ENCODE measurements at regions not wholly inside any gene's neighbourhood (a gene's known extent, or its start where the extent isn't known, plus 50 kb on each side); places are given as distances from the start of the nearest gene placed in this dataset.
"Not testable (repeated sequence)": the region's sequence is repeated elsewhere in the genome, so short reads cannot be mapped to it uniquely, and the experiment has no call there.

DNA sequence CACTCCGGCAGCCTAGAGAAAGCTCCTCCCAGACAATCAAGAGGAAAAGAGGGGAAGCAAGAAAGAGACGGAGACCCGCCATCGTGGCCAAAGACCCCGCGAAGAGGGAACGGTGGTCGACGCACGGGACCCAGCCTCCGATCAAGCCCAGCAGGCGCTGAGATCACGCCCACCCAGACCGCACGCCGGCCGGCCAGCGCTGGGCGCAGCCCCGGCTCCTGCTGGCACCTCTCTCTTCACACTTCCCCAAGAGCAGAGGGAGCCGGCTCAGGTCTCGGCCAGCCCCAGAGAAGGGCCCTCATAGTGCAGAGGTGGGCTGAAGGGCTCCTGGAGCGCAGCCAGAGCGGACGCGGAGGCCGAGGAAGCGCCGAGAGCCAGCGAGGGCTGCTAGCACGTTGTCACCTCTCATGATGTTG is 918.4 kb upstream of the ADAMTS5 start:
- Histone ChIP-seq H3K27ac (no peak overlapping the region), H3K27me3 (no peaks in the 10 kb centered on the region), H3K4me1 (no peaks in the 10 kb centered on the region), H3K9me3 (peaks cover 0 to 7% of the 10 kb centered on the region in 2 donors), H3K36me3 (no peaks in the 10 kb centered on the region), H3K4me3 (no peak overlapping the region)
- no peak for ATAC-seq
- TF ChIP-seq, protein P1, sequence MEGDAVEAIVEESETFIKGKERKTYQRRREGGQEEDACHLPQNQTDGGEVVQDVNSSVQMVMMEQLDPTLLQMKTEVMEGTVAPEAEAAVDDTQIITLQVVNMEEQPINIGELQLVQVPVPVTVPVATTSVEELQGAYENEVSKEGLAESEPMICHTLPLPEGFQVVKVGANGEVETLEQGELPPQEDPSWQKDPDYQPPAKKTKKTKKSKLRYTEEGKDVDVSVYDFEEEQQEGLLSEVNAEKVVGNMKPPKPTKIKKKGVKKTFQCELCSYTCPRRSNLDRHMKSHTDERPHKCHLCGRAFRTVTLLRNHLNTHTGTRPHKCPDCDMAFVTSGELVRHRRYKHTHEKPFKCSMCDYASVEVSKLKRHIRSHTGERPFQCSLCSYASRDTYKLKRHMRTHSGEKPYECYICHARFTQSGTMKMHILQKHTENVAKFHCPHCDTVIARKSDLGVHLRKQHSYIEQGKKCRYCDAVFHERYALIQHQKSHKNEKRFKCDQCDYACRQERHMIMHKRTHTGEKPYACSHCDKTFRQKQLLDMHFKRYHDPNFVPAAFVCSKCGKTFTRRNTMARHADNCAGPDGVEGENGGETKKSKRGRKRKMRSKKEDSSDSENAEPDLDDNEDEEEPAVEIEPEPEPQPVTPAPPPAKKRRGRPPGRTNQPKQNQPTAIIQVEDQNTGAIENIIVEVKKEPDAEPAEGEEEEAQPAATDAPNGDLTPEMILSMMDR (IDR thresholded peaks at IDR 0.05): no peak
- DNase-seq: peak in 1 of 4 donors; percentile 71
- intact Hi-C loops (cut with DNase I): no loop called here

DNA sequence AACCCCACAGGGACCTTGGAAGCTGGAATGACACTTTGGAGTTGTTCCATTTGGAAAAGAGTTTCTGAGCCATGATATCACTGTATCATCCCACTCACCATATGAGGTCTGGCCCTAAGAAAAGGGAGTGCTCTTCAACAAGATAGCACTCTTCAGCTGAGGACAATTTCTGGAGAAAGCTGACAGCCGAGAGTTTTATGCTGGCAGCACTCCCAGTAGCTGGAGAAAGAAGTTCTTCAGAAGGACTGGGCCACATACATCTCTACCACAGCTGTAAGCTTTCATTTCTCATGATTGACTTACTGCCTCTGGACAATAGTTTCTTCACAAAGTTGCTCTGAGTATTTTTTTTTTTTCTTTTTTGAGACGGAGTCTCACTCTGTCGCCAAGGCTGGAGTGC is 914.4 kb upstream of the ADAMTS5 start:
- ATAC-seq; H3K27me3 ChIP-seq; H3K4me3 ChIP-seq; H3K36me3 ChIP-seq; H3K9me3 ChIP-seq; H3K27ac ChIP-seq; H3K4me1 ChIP-seq; intact Hi-C loops (cut with DNase I): not testable (repeated sequence)
- DNase-seq: peak in 2 of 4 donors; percentile 16 to 36

DNA sequence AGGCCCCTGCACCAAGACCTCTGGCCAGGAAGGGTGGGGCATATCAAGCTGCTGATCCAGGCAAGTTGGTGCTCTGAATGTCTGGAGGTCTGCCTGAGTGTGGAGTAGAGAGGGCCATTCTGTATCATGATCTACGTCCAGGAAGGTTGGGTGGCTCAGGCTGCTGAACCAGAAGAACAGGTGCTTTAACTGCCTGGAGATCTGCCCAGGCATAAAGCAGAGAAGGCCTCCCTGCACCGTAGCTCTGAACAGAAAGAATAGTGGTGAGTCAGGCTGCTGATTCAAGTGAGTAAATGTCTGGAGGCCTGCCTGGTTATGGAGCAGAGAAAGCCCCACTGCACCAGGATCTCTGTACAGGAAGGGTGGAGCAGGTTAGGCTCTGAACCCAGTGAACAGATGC is 905.5 kb upstream of the ADAMTS5 start:
- H3K4me1 ChIP-seq; H3K27ac ChIP-seq; H3K36me3 ChIP-seq; H3K27me3 ChIP-seq; DNase-seq; ATAC-seq; H3K4me3 ChIP-seq; intact Hi-C loops (cut with DNase I): not testable (repeated sequence)
- H3K9me3 ChIP-seq: peaks cover 0 to 24% of the 10 kb centered on the region in 2 donors

DNA sequence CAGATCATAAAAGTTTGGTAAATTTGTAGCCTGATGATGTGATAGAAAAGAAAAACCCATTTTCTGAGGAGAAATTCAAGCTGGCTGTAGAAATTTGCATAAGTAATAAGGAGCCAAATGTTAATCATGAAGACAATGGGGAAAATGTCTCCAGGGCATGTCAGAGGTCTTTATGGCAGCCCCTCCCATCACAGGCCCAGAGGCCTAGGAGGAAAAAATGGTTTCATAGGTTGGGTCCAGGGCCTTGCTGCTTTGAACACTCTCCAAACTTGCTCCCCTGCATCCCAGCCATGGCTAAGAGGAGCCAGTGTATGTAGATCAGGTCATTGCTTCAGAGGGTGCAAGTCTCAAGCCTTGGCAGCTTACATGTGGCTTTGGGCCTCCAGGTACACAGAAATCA is 903.9 kb upstream of the ADAMTS5 start:
- H3K4me1 ChIP-seq; H3K27ac ChIP-seq; DNase-seq; ATAC-seq; H3K36me3 ChIP-seq; H3K4me3 ChIP-seq; intact Hi-C loops (cut with DNase I); H3K27me3 ChIP-seq: not testable (repeated sequence)
- H3K9me3 ChIP-seq: peaks cover 0 to 24% of the 10 kb centered on the region in 2 donors

DNA sequence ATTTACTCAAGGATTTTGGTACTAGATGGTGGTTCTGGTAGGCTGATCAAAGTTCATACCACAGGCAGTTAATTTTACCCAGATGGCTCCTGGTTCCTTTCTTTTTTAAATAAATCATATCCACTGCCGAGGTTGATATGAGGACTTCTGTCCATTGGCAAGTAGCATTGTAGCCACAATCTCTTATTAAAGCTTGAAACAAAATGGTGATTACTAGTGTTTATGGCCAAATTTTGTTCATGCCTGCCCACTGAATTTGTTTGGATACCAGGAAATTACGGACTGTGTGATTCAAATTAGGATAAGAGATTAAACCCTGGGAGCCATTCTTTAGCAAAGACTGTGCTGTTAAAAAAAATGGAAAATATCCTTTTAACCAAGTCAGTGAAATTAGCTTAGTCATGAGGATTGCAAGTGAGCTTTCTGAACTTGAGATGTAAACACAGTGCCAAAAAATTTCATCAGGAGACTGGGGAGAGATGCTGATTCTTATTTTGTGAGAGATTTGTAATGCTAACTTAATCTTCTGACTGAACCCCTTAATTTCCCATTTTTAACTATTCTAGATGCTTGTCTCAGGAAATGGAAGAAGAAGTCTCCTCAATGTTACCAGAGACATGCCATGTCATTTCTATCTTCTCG is 893.5 kb upstream of the ADAMTS5 start:
- H3K4me3 ChIP-seq; H3K36me3 ChIP-seq; H3K27me3 ChIP-seq; ATAC-seq; DNase-seq; intact Hi-C loops (cut with DNase I); H3K9me3 ChIP-seq; H3K4me1 ChIP-seq: not testable (repeated sequence)
- peak overlapping the region in 1 of 2 donors; percentile 19 for H3K27ac ChIP-seq

DNA sequence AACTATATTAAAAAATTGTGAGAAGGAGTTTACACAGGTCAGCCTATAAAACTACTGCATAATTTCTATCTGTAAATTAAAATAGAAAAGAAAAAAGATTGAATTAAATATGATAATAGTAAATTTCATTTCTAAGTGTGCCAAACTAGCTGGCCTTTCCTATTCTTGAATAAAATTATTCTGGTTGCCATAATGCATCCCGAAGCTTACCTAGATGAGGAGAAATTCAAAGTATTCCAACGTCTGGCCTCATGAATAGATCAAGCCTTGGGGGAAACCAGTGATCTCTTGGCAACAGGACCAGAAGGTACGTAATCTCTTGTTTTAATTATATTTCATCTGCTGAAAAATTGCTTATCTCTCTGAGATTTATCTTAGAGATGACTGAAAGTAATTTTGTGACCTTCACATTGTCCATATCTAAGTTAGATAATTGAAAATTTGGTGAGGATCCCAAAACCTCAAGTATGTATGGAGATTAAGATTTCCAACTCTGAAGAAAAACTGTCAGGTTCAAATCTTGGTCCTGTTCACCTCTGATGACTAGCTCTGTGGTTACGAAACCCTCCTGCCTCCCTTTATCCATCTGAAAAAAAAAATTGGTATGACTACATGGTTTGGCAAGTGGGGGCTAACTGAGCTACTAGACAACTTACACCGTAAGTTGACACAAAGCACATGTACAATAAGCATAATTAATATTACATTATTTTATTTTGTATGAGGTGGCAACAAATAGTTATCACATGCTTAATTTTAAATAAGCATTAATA is 891.4 kb upstream of the ADAMTS5 start:
- H3K4me1 ChIP-seq; intact Hi-C loops (cut with DNase I); DNase-seq; H3K36me3 ChIP-seq; H3K27me3 ChIP-seq; H3K4me3 ChIP-seq; H3K27ac ChIP-seq; H3K9me3 ChIP-seq; ATAC-seq: not testable (repeated sequence)

DNA sequence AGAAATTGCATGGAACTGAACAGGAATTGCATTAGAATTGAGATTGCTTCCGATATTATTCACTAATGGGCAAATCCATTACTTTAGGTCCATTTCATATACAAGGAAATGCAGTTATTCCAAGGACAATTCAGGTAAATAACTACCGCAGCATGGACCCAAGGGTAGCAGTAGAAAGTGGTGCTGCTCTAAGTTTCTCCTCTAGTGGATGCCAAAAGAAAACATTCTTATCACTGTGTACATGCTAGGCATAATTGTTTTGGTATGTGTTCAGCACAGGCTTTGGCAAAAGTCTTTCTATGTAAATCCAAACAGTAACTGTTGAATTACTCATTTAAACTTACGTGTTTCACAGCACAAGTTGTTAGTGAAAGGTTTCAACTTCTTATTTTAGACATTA is 890.1 kb upstream of the ADAMTS5 start:
- ATAC-seq; H3K4me3 ChIP-seq; intact Hi-C loops (cut with DNase I); H3K27me3 ChIP-seq; H3K9me3 ChIP-seq; H3K27ac ChIP-seq; H3K4me1 ChIP-seq; DNase-seq; H3K36me3 ChIP-seq: not testable (repeated sequence)

DNA sequence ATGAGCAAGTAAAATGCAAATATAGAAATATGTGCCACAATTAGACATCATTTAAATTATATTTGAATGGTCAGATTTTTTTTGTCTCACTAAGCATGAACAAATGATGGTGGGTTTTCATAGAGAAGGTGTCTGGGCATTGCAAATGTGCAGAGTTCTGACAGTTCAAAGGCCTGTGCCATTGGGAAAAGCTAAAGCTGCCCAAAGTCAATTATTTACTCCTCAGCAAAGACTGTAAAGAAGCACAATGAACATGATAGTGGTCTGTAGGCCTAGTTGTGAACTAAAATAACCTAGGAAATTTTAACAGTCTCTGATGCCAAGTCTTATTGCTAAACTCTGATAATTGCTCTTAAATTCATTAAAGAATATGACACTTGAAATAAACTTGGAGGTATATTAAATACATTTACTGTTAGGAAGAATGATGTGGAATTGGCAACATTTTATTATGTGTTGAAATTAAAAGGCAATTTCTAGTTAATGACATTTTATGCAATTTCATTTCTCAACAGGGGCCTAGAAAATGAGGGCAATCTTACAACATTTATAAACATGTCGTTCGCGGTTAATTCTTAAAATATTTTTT is 874.3 kb upstream of the ADAMTS5 start:
- intact Hi-C loops (cut with DNase I): no loop called here
- no peaks in the 10 kb centered on the region for H3K27me3 ChIP-seq
- H3K4me3 ChIP-seq: no peak overlapping the region
- no peaks in the 10 kb centered on the region for H3K36me3 ChIP-seq
- H3K4me1 ChIP-seq: no peaks in the 10 kb centered on the region
- peak in 2 of 4 donors; percentile 48 to 60 for DNase-seq
- peaks cover 0 to 4% of the 10 kb centered on the region in 2 donors for H3K9me3 ChIP-seq
- no peak overlapping the region for H3K27ac ChIP-seq
- ATAC-seq: no peak
- TF ChIP-seq, protein P1 (IDR thresholded peaks at IDR 0.05): no peak

All from left lung (tissue), 4 donors.